ENCODE measurements at regions not wholly inside any gene's neighbourhood (a gene's known extent, or its start where the extent isn't known, plus 50 kb on each side); places are given as distances from the start of the nearest gene placed in this dataset.

GRCh38 chr1:82707681-82708080, 906.9 kb downstream of the ADGRL2 start:
- DNase-seq (ENCODE audit: low read depth): no peak
- no peak for TF ChIP-seq CTCF (IDR thresholded peaks at IDR 0.05; ENCODE audit: low read depth, low read length, missing control alignments)
- H3K4me3 ChIP-seq (ENCODE audit: low read depth, low read length): no peak overlapping the region

- no peak for TF ChIP-seq CTCF (IDR thresholded peaks at IDR 0.05; ENCODE audit: low read depth, low read length, missing control alignments)
- H3K4me3 ChIP-seq (ENCODE audit: low read depth, low read length): no peak overlapping the region
- DNase-seq (ENCODE audit: low read depth): no peak
These were observed 906.0 kb downstream of the ADGRL2 start for GRCh38 chr1:82706741-82707140.

GRCh38 chr1:82704966-82705365, 904.2 kb downstream of the ADGRL2 start:
- TF ChIP-seq CTCF (IDR thresholded peaks at IDR 0.05; ENCODE audit: low read depth, low read length, missing control alignments): no peak
- no peak overlapping the region for H3K4me3 ChIP-seq (ENCODE audit: low read depth, low read length)
- DNase-seq (ENCODE audit: low read depth): no peak

- no peak for TF ChIP-seq CTCF (IDR thresholded peaks at IDR 0.05; ENCODE audit: low read depth, low read length, missing control alignments)
- no peak for DNase-seq (ENCODE audit: low read depth)
- H3K4me3 ChIP-seq (ENCODE audit: low read depth, low read length): no peak overlapping the region
These were observed 903.7 kb downstream of the ADGRL2 start for GRCh38 chr1:82704393-82704792.

GRCh38 chr1:82703951-82704350, 903.2 kb downstream of the ADGRL2 start:
- no peak overlapping the region for H3K4me3 ChIP-seq (ENCODE audit: low read depth, low read length)
- DNase-seq (ENCODE audit: low read depth): no peak
- TF ChIP-seq CTCF (IDR thresholded peaks at IDR 0.05; ENCODE audit: low read depth, low read length, missing control alignments): no peak

GRCh38 chr1:82700476-82700875, 899.7 kb downstream of the ADGRL2 start:
- TF ChIP-seq CTCF (IDR thresholded peaks at IDR 0.05; ENCODE audit: low read depth, low read length, missing control alignments): no peak
- DNase-seq (ENCODE audit: low read depth): no peak
- H3K4me3 ChIP-seq (ENCODE audit: low read depth, low read length): no peak overlapping the region

GRCh38 chr1:82697965-82698364, 897.2 kb downstream of the ADGRL2 start:
- TF ChIP-seq CTCF (IDR thresholded peaks at IDR 0.05; ENCODE audit: low read depth, low read length, missing control alignments): no peak
- no peak overlapping the region for H3K4me3 ChIP-seq (ENCODE audit: low read depth, low read length)
- DNase-seq (ENCODE audit: low read depth): no peak

Data from GM12864 (cell line).